HL-60 (cell line): ENCODE measurements at regions not wholly inside any gene's neighbourhood (a gene's known extent, or its start where the extent isn't known, plus 50 kb on each side); places are given as distances from the start of the nearest gene placed in this dataset.
"Not testable (repeated sequence)": the region's sequence is repeated elsewhere in the genome, so short reads cannot be mapped to it uniquely, and the experiment has no call there.

Experiments
- DNase-seq, 2 experiments: peaks; one replicate each; pipeline ENCODE4 v3.0.0-alpha.2; 2010 to 2020; ENCODE audit warnings: low read depth in 1 of 2, low spot score in 1 of 2
- H3K27ac ChIP-seq: fragments of 250-450 bp; sonication (Bioruptor Pico); replicated peaks from 2 replicates; pipeline ENCODE4 v1.5.1; 2020; ENCODE audit warnings: mild to moderate bottlenecking, moderate library complexity
- H3K27me3 ChIP-seq: fragments of 250-450 bp; sonication (Bioruptor Pico); 2 replicates; pipeline ENCODE4 v1.5.1; 2021; ENCODE audit warnings: mild to moderate bottlenecking, moderate library complexity; ENCODE audit not compliant: insufficient read depth, poor library complexity, severe bottlenecking
- H3K4me3 ChIP-seq: replicated peaks from 2 replicates; pipeline ENCODE4 v1.5.1; 2011; ENCODE audit warnings: mild to moderate bottlenecking, control low read depth, low read length; ENCODE audit not compliant: insufficient read depth
- GABPA ChIP-seq: IDR thresholded peaks from 2 replicates; pipeline ENCODE4 v1.6.1; 2012; ENCODE audit warnings: low read depth
- POLR2AphosphoS5 ChIP-seq: IDR thresholded peaks from 2 replicates; pipeline ENCODE4 v1.6.1; 2012; ENCODE audit warnings: low read depth
- SPI1 ChIP-seq: IDR thresholded peaks from 2 replicates; pipeline ENCODE4 v1.6.1; 2012; ENCODE audit warnings: low read depth, mild to moderate bottlenecking, borderline replicate concordance
- TF ChIP-seq, protein P1 (sequence below): IDR thresholded peaks from one replicate; pipeline ENCODE4 v1.5.1; 2011; ENCODE audit warnings: low read length, control low read depth, inconsistent platforms; ENCODE audit not compliant: insufficient read depth
- TF ChIP-seq, protein P2 (sequence below): IDR thresholded peaks from 2 replicates; pipeline ENCODE4 v1.6.1; 2012; ENCODE audit warnings: low read depth; ENCODE audit not compliant: insufficient replicate concordance

- TF ChIP-seq, protein P1, sequence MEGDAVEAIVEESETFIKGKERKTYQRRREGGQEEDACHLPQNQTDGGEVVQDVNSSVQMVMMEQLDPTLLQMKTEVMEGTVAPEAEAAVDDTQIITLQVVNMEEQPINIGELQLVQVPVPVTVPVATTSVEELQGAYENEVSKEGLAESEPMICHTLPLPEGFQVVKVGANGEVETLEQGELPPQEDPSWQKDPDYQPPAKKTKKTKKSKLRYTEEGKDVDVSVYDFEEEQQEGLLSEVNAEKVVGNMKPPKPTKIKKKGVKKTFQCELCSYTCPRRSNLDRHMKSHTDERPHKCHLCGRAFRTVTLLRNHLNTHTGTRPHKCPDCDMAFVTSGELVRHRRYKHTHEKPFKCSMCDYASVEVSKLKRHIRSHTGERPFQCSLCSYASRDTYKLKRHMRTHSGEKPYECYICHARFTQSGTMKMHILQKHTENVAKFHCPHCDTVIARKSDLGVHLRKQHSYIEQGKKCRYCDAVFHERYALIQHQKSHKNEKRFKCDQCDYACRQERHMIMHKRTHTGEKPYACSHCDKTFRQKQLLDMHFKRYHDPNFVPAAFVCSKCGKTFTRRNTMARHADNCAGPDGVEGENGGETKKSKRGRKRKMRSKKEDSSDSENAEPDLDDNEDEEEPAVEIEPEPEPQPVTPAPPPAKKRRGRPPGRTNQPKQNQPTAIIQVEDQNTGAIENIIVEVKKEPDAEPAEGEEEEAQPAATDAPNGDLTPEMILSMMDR: no peak
- no peak for TF ChIP-seq POLR2AphosphoS5
- TF ChIP-seq SPI1: no peak
- TF ChIP-seq, protein P2, sequence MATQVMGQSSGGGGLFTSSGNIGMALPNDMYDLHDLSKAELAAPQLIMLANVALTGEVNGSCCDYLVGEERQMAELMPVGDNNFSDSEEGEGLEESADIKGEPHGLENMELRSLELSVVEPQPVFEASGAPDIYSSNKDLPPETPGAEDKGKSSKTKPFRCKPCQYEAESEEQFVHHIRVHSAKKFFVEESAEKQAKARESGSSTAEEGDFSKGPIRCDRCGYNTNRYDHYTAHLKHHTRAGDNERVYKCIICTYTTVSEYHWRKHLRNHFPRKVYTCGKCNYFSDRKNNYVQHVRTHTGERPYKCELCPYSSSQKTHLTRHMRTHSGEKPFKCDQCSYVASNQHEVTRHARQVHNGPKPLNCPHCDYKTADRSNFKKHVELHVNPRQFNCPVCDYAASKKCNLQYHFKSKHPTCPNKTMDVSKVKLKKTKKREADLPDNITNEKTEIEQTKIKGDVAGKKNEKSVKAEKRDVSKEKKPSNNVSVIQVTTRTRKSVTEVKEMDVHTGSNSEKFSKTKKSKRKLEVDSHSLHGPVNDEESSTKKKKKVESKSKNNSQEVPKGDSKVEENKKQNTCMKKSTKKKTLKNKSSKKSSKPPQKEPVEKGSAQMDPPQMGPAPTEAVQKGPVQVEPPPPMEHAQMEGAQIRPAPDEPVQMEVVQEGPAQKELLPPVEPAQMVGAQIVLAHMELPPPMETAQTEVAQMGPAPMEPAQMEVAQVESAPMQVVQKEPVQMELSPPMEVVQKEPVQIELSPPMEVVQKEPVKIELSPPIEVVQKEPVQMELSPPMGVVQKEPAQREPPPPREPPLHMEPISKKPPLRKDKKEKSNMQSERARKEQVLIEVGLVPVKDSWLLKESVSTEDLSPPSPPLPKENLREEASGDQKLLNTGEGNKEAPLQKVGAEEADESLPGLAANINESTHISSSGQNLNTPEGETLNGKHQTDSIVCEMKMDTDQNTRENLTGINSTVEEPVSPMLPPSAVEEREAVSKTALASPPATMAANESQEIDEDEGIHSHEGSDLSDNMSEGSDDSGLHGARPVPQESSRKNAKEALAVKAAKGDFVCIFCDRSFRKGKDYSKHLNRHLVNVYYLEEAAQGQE: no peak
- TF ChIP-seq GABPA: no peak
- Histone ChIP-seq H3K27ac (no peak overlapping the region), H3K27me3 (no peaks in the 10 kb centered on the region), H3K4me3 (no peak overlapping the region)
- DNase-seq: no peak
Measured at GRCh38 chr5:84437673-84438315, 53.1 kb upstream of the EDIL3 start.

- TF ChIP-seq, protein P1: no peak
- no peak for TF ChIP-seq SPI1
- no peak for TF ChIP-seq POLR2AphosphoS5
- TF ChIP-seq, protein P2: no peak
- no peak for TF ChIP-seq GABPA
- H3K4me3 ChIP-seq: no peak overlapping the region
- H3K27me3 ChIP-seq: no peaks in the 10 kb centered on the region
- no peak for DNase-seq
- no peak overlapping the region for H3K27ac ChIP-seq
Measured at GRCh38 chr5:84436866-84437265, 52.2 kb upstream of the EDIL3 start.

GRCh38 chr5:84435861-84436346 lies 51.2 kb upstream of the EDIL3 start:
- not testable (repeated sequence) for H3K27ac ChIP-seq, DNase-seq, H3K27me3 ChIP-seq, H3K4me3 ChIP-seq
